OCI-LY1 (cell line): ENCODE measurements at regions not wholly inside any gene's neighbourhood (a gene's known extent, or its start where the extent isn't known, plus 50 kb on each side); places are given as distances from the start of the nearest gene placed in this dataset.

Experiments
- H2AFZ ChIP-seq: fragments of 200-600 bp; sonication (generic), shearing (Covaris generic); 2 replicates; pipeline ENCODE4 v1.6.0; 2014; ENCODE audit warnings: antibody characterized with exemption, mild to moderate bottlenecking, low read length
- H3F3A ChIP-seq: fragments of 200-600 bp; sonication (generic), shearing (Covaris generic); 2 replicates; pipeline ENCODE4 v1.6.0; 2014; ENCODE audit warnings: mild to moderate bottlenecking, antibody characterized with exemption, low read length, moderate library complexity; ENCODE audit not compliant: insufficient read depth
- H3K27ac ChIP-seq: fragments of 200-600 bp; sonication (generic); 2 replicates; pipeline ENCODE4 v1.5.1; 2014; ENCODE audit warnings: low read length, mixed run types, mild to moderate bottlenecking, low read depth; ENCODE audit not compliant: poor library complexity, severe bottlenecking
- H3K27me3 ChIP-seq: fragments of 200-600 bp; sonication (generic); 2 replicates; pipeline ENCODE4 v1.6.0; 2014; ENCODE audit warnings: antibody characterized with exemption, mild to moderate bottlenecking, low read length, moderate library complexity; ENCODE audit not compliant: insufficient read depth
- H3K36me3 ChIP-seq: fragments of 200-600 bp; sonication (generic); 2 replicates; pipeline ENCODE4 v1.6.1; 2014; ENCODE audit warnings: mild to moderate bottlenecking, antibody characterized with exemption, low read length, moderate library complexity, mixed read lengths; ENCODE audit not compliant: insufficient read depth
- H3K4me1 ChIP-seq: fragments of 200-600 bp; sonication (generic); 2 replicates; pipeline ENCODE4 v1.5.1; 2014; ENCODE audit warnings: mild to moderate bottlenecking, low read length, moderate library complexity; ENCODE audit not compliant: insufficient read depth, severe bottlenecking
- H3K4me2 ChIP-seq: fragments of 200-600 bp; sonication (generic), shearing (Covaris generic); 2 replicates; pipeline ENCODE4 v1.6.1; 2014; ENCODE audit warnings: low read length
- H3K4me3 ChIP-seq: fragments of 200-600 bp; sonication (generic); 2 replicates; pipeline ENCODE4 v1.5.1; 2014; ENCODE audit warnings: low read length, low read depth, mild to moderate bottlenecking, mixed read lengths; ENCODE audit not compliant: poor library complexity, severe bottlenecking
- H3K79me2 ChIP-seq: fragments of 200-600 bp; shearing (Covaris generic); 2 replicates; pipeline ENCODE4 v1.6.1; 2016; ENCODE audit warnings: mixed run types, low read length, mixed read lengths; ENCODE audit not compliant: insufficient read depth
- H3K9ac ChIP-seq: fragments of 200-600 bp; sonication (generic), shearing (Covaris generic); 2 replicates; pipeline ENCODE4 v1.6.1; 2014; ENCODE audit warnings: mild to moderate bottlenecking, low read length, mixed read lengths
- H3K9me2 ChIP-seq: fragments of 200-600 bp; sonication (generic), shearing (Covaris generic); 2 replicates; pipeline ENCODE4 v1.6.1; 2014; ENCODE audit warnings: low read depth, mild to moderate bottlenecking, low read length, mixed read lengths
- H3K9me3 ChIP-seq: fragments of 200-600 bp; shearing (Covaris generic); 2 replicates; pipeline ENCODE4 v1.6.1; 2014; ENCODE audit warnings: low read length, mixed read lengths
- H4K20me1 ChIP-seq: fragments of 200-600 bp; sonication (generic), shearing (Covaris generic); 2 replicates; pipeline ENCODE4 v1.6.0; 2016; ENCODE audit warnings: mild to moderate bottlenecking, low read length; ENCODE audit not compliant: insufficient read depth
- CTCF ChIP-seq: fragments of 200-600 bp; sonication (generic), shearing (Covaris generic); IDR thresholded peaks from 2 replicates; pipeline ENCODE4 v1.5.1; 2017; ENCODE audit warnings: mild to moderate bottlenecking, antibody characterized with exemption, low read length, moderate library complexity, mixed read lengths
- EZH2 ChIP-seq: fragments of 200-600 bp; sonication (generic), shearing (Covaris generic); IDR thresholded peaks from 2 replicates; pipeline ENCODE4 v1.8.0; 2017; ENCODE audit warnings: borderline replicate concordance, mixed run types, mild to moderate bottlenecking, antibody characterized with exemption, low read length, moderate library complexity, mixed read lengths

- no peak for TF ChIP-seq CTCF
- TF ChIP-seq EZH2: no peak
- Histone ChIP-seq H3K4me3 (no peak overlapping the region), H3K9me3 (no peaks in the 10 kb centered on the region), H3K4me2 (no peak overlapping the region), H3K27me3 (no peaks in the 10 kb centered on the region), H3F3A (no peaks in the 10 kb centered on the region), H3K9me2 (no peaks in the 10 kb centered on the region), H3K4me1 (no peaks in the 10 kb centered on the region), H3K36me3 (no peaks in the 10 kb centered on the region), H3K9ac (no peak overlapping the region), H4K20me1 (no peaks in the 10 kb centered on the region), H3K79me2 (no peaks in the 10 kb centered on the region), H3K27ac (no peak overlapping the region), H2AFZ (no peak overlapping the region)
These were observed 446.8 kb upstream of the PLXNA2 start for GRCh38 chr1:208691012-208691411.

- Histone ChIP-seq H3K79me2 (no peaks in the 10 kb centered on the region), H3K9me2 (no peaks in the 10 kb centered on the region), H3K4me3 (no peak overlapping the region), H3F3A (no peaks in the 10 kb centered on the region), H3K27me3 (no peaks in the 10 kb centered on the region), H3K4me2 (no peak overlapping the region), H4K20me1 (no peaks in the 10 kb centered on the region), H3K9me3 (no peaks in the 10 kb centered on the region), H2AFZ (no peak overlapping the region), H3K27ac (no peak overlapping the region), H3K4me1 (no peaks in the 10 kb centered on the region), H3K9ac (no peak overlapping the region), H3K36me3 (no peaks in the 10 kb centered on the region)
- TF ChIP-seq EZH2: no peak
- no peak for TF ChIP-seq CTCF
These were observed 465.8 kb upstream of the PLXNA2 start for GRCh38 chr1:208709981-208710380.

- Histone ChIP-seq H3F3A (no peaks in the 10 kb centered on the region), H3K9me3 (no peaks in the 10 kb centered on the region), H3K9me2 (no peaks in the 10 kb centered on the region), H3K4me1 (no peaks in the 10 kb centered on the region), H3K4me2 (no peak overlapping the region), H3K36me3 (no peaks in the 10 kb centered on the region), H3K27me3 (no peaks in the 10 kb centered on the region), H3K27ac (no peak overlapping the region), H3K9ac (no peak overlapping the region), H2AFZ (no peak overlapping the region), H4K20me1 (no peaks in the 10 kb centered on the region), H3K4me3 (no peak overlapping the region), H3K79me2 (no peaks in the 10 kb centered on the region)
- TF ChIP-seq EZH2 (no peak), CTCF (no peak)
These were observed 470.1 kb upstream of the PLXNA2 start for GRCh38 chr1:208714323-208714722.
